H7 (cell line): ENCODE measurements at regions not wholly inside any gene's neighbourhood (a gene's known extent, or its start where the extent isn't known, plus 50 kb on each side); places are given as distances from the start of the nearest gene placed in this dataset.

Source experiments
- DNase-seq: peaks from one replicate; pipeline ENCODE4 v3.0.0; 2012
- H3K27me3 ChIP-seq: 2 replicates; pipeline ENCODE4 v1.6.0; 2011; ENCODE audit warnings: mild to moderate bottlenecking, low read length; ENCODE audit not compliant: control insufficient read depth, insufficient read depth
- H3K36me3 ChIP-seq: replicated peaks from 2 replicates; pipeline ENCODE4 v1.5.1; 2011; ENCODE audit warnings: low read length; ENCODE audit not compliant: control insufficient read depth, insufficient read depth
- H3K4me3 ChIP-seq: 2 replicates; pipeline ENCODE4 v1.5.1; 2011; ENCODE audit warnings: low read depth, mild to moderate bottlenecking, control low read depth, low read length, moderate library complexity; ENCODE audit not compliant: insufficient read depth

DNA sequence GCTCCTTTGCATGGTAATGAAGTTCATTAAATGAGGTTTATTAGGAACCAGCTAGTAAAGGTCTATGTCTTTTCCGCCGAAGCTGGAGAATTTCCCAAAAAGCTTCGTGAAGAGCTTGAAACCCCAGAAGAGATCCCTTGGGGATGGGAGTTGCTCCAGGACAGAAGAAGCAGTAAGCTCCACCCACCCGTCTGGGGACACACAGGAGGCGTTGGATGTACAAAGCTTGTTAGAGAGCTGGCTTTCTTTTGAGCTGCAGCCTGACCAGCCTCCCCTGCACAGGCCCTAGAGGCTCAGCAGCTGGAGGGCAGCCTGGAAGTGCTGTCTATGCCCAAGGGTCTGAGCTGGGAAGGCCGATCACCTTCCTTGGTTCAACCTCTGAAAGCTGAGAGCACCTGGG lies 147.4 kb upstream of the SDK2 start:
- no peak overlapping the region for H3K4me3 ChIP-seq
- H3K27me3 ChIP-seq = no peaks in the 10 kb centered on the region; the same call in 1 of the 2 replicates
- DNase-seq = no peak
- no peaks in the 10 kb centered on the region for H3K36me3 ChIP-seq

DNA sequence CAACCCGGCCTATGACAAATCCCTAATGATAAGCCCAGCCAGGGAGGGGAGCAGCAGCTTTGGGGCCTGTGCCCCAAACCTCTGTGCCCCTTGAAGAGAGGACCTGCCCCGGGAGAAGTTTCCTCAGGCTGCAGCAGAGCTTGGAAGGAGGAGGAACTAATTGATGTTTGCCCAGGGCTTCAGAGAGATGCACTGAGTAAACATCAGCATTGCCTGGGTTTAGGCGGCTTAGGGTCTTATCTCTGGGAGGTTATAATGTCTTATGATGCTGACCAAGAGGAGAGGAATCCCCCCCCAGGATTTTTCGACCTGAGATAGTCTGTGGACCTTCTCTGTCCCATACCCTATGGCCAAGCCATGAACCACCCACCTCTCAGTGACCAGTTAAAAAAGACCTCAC lies 148.7 kb upstream of the SDK2 start:
- Histone ChIP-seq H3K4me3 (no peak overlapping the region), H3K27me3 (no peaks in the 10 kb centered on the region; the same call in 1 of the 2 replicates), H3K36me3 (no peaks in the 10 kb centered on the region)
- DNase-seq = no peak

DNA sequence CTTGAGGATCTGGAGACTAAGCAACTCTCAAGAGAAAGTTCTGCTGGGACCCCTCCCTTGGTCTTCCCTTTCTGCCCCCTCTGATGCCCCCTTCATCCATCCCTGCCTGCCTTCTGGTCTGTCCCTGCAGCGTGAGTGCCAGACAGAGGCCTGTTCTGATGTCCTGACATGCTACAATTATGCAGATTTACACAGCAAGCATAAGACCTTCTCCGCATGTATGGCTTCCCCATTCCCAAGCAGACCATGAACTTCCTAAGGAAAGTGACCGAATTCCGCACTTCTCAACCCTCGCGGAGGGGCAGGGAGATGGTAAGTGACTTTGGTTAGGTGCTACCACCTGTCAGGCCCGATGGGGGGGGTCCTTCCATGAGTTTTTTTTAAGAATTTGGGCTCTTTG lies 150.1 kb upstream of the SDK2 start:
- Histone ChIP-seq H3K4me3 (no peak overlapping the region), H3K36me3 (no peaks in the 10 kb centered on the region), H3K27me3 (no peaks in the 10 kb centered on the region; the same call in 1 of the 2 replicates)
- DNase-seq = no peak

DNA sequence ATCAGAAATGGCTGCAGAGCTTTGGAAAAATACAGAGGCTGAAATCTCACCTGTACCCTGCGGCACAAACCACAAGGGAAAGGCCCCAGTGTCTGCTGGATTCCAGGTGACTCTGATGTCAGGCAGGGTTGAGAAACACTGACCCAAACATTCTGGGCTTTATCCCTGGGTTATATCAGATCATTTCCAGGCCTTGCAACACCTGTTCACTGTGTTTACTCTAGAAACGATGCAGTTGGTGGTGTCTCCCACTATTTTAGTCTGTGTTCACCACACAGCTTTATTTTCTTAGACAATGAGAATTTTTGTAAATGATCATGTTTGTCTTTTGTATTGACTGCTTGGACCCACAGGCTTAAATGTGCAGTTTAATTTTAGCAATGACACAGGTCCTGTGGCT lies 151.5 kb upstream of the SDK2 start:
- H3K27me3 ChIP-seq = no peaks in the 10 kb centered on the region; the same call in 1 of the 2 replicates
- no peaks in the 10 kb centered on the region for H3K36me3 ChIP-seq
- H3K4me3 ChIP-seq = no peak overlapping the region
- no peak for DNase-seq

DNA sequence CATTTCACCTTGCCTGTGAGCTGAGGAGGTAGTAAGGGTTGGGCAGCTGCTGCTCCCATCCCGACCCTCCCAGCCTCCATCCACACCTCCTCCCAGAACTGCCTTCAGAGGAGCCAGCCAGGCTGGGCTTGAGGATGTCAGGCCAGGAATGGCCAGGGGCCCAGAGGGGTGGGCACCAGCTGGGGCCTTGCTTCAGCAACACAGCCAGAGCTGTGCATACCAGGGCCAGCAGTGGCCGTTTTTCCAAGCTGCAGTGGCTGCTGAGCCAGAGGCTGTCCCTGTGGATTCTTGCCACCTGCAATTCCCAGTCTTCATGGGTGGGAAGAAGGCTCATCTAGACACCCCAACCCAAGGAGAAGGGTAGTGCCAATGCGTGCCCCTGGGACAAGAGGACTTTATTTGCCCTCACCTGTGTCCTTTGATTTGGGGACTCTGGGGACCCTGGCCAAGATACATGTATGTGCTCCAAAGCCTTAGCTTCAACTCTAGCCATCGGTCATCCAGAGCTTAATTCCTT lies 153.4 kb upstream of the SDK2 start:
- no peaks in the 10 kb centered on the region for H3K27me3 ChIP-seq
- no peak for DNase-seq
- no peaks in the 10 kb centered on the region for H3K36me3 ChIP-seq
- H3K4me3 ChIP-seq = no peak overlapping the region

DNA sequence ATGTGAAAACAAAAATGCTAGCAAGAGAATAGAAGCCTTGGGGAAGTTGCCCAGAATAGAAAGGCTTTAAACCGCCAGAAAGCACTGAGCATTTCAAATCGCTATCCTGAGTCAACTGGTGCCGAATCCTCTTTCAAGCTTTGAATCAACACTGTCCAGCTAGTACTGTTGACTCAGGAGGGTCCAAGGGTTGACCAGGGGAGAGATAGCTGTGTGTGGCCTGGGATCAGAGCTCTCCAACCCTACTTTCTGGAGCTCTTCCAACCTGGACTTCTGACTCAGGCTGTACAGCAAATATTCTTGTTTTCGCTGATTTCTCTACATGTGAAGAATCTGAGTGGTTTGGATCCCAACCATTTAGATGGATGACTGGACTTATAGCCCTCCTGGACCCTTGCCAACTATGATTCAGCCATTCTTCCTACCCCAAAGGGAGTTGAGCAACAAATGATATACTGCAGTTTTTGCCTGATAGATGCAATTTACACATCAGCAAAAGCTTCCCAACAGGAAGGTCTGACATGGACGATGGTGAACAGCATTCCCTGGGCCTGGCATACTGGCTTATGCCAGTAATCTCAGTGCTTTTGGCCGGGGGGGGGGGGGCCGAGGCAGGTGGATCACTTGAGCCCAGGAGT lies 154.0 kb upstream of the SDK2 start:
- Histone ChIP-seq H3K4me3 (no peak overlapping the region), H3K27me3 (no peaks in the 10 kb centered on the region), H3K36me3 (no peaks in the 10 kb centered on the region)
- no peak for DNase-seq

DNA sequence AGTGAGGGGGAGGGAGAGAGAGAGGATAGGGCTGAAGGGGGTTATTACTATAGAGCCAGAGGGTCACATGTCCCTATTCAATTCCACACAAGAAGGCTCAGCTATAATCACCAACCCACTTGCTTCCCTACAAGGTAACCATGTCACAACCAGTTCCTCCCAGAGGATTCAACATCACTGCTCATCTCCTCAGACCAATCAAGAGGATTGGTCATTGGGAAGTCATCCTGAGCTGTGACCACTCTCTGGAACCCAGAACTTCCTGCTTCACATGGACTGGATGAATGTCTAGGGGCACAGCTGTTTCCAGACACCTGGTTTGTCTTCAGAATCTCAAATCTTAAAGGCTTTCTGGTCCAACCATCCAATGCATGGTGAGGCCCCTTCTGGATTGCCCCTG lies 154.9 kb upstream of the SDK2 start:
- Histone ChIP-seq H3K27me3 (no peaks in the 10 kb centered on the region), H3K4me3 (no peak overlapping the region), H3K36me3 (no peaks in the 10 kb centered on the region)
- DNase-seq = no peak

DNA sequence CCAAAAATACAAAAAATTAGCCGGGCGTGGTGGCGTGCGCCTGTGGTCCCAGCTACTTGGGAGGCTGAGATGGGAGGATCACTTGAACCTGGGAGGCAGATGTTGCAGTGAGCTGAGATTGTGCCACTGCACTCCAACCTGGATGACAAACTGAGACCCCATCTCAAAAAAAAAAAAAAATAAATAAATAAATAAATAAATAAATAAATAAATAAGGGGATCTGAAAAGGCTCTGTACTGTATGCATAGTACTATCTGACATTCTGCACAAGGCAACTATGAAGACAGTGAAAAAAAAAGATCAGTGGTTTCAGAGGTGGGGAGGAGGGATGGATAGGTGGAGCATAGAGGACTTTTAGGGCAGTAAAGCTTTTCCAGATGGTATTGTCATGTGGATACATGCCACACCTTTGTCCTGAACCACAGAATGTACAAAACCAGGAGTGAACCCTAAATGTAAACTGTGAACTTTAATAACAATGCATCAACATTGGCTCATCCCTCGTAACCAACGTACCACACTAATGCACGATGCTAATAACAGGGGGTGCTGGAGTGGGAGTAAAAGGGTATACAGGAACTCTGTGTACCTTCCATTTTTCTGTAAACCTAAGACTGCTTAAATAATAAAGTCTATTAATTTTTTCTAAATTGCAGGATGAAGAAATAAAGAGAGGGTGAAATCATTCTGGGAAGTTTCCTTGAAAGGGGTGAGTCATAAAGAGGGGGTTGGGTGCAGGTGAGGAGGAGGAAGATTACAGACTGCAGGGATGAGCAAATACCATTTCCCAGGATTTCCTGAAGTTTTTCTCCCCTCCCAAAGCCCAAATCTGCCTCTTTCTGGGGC lies 155.8 kb upstream of the SDK2 start:
- no peak overlapping the region for H3K4me3 ChIP-seq
- H3K27me3 ChIP-seq = no peaks in the 10 kb centered on the region
- no peak for DNase-seq
- H3K36me3 ChIP-seq = no peaks in the 10 kb centered on the region

DNA sequence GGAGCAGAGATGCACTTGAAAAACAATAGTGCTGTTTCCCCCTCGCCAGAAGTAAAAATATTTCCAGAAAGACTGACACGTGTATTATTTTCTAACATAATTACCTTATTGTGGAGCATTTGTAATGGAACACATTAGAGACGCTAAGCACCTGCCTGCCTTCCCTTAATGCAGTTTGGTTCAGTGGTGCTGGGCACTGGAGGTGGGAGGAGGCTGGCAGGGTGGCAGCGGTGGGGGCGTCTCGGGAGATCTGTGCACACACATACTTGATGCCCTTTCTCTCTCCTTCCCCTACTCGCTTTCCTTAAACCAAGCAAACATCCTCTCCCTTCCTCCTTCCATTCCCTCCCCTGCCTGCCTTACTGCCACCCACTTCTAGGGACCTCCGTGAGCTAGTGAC lies 156.6 kb upstream of the SDK2 start:
- no peak for DNase-seq
- no peak overlapping the region for H3K4me3 ChIP-seq
- H3K27me3 ChIP-seq = no peaks in the 10 kb centered on the region
- H3K36me3 ChIP-seq = no peaks in the 10 kb centered on the region

DNA sequence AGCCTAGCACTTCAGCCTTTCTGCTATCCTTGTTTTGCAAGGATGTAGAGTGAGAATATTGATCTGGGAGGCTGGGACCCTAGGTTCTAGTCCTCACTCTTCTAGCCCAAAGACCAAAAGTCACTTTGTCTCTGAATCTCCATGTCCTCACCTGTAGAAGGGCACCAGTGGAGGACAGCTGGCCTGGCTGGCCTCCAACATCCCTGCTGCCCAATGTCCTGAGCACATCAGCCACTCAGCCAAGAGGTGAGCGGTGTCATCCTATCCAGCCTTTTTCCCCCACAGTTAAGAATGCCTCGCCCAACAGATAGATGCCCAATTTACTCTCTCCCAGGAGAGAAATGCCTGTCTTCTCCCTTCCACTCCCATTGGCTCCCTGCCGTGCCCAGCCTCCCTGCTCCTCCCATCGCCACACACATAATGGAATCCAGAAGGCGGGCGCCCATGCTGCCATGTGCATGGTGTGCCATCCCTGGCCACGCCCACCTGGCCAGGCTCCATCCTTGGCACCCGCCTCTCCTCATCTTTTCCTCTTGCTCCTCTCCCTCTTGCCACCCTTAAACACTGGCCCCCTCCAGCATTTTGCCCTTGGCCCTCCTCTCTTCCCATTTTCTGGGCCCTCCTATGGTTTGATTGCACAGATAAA lies 157.3 kb upstream of the SDK2 start:
- no peak for DNase-seq
- Histone ChIP-seq H3K4me3 (no peak overlapping the region), H3K27me3 (no peaks in the 10 kb centered on the region), H3K36me3 (no peaks in the 10 kb centered on the region)

DNA sequence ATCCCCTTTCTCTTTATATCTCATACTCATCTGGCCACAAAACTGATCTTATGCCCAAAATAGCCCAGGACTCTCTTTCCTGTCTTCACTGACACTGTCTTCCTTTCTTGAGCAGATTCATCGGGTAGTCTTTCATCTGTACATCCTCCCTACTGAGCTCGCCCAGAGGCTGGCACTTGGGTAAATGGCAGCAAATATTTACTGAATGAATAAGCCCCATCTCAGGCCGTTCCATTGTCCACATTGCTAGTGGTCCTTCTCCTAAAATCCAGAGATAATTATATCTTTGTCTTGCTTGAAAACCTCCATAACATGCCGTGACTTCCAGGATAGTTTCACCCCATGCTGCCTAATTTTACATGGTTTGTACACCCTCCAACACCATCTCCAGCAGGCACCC lies 158.1 kb upstream of the SDK2 start:
- Histone ChIP-seq H3K27me3 (no peaks in the 10 kb centered on the region), H3K36me3 (no peaks in the 10 kb centered on the region), H3K4me3 (no peak overlapping the region)
- DNase-seq = no peak

DNA sequence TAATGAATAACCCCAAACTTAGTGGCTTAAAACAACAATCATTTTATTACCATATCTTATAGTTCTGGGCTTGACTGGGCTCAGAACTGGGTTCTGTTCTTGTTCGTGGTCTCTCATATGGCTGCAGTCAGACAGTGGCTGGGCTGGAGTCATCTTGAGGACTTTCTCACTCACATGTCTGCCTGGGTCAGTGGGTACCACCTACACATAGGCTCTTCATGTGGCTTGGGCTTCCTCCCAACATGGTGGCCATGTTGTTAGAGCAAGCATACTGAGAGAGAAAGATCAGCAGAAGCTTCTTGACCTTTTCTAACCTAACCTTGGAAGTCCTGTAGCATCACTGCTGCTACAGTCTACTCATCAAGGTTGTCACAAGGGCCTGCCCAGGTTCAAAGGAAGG lies 158.6 kb upstream of the SDK2 start:
- DNase-seq = no peak
- Histone ChIP-seq H3K36me3 (no peaks in the 10 kb centered on the region), H3K4me3 (no peak overlapping the region), H3K27me3 (no peaks in the 10 kb centered on the region)

DNA sequence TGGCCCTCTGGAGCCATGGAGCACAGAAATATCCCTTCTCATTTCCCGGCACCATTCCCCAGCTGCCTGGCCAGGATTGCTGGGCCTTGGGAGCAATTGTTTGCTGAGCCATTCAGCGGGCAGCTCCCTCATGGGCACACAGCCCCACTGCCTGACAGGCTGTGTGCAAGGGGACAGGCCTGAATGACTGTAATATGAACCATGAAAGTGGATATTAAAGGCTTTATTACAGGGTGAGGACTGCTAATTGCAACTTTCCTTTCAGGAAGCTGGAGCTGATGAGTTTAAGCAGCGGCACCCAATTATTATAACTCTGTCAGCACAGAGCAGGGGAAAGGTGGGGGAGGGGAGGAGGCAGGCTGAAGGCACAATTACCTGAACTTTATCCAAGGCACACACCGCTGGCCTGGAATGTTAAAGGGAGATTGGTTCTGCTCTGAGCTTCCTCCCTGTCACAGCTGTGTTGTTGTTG lies 159.8 kb upstream of the SDK2 start:
- H3K27me3 ChIP-seq = no peaks in the 10 kb centered on the region
- no peak for DNase-seq
- H3K36me3 ChIP-seq = no peaks in the 10 kb centered on the region
- H3K4me3 ChIP-seq = no peak overlapping the region

DNA sequence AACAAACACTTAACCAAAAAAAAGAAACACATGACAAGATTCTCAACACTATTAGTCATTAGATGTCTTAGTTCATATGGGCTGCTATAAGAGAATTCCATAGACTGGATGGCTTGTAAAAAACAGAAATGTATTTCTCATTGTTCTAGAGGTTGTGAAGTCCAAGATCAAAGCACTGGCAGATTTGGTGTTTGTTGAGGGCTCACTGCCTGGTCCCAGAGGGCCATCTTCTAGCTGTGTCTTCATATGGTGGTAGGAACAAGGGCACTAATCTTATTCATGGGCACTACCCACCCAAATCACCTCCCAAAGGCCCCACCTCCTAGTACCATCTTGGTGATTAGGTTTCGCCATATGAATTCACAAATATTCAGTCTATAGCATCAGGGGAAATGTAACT lies 162.5 kb upstream of the SDK2 start:
- DNase-seq = no peak
- no peak overlapping the region for H3K4me3 ChIP-seq
- H3K36me3 ChIP-seq = no peaks in the 10 kb centered on the region
- H3K27me3 ChIP-seq = no peaks in the 10 kb centered on the region

DNA sequence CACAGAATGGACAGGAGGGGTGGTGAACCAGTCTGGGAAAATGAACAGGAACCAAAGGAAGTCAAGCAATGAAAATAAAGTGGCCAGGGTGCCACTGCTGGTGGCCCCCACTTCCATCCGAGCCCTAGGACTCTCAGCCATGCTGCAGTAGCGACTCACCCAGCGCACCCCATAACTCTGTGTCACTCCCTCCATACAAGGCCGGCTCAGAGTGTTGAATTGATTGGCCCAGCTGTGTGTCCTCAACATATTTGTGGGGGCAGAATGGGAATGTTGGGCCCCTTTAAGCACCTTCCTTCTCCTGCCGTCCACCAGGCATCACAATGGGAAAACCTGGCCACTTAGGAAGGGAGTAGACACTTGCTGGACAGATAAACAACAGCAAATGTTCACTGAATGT lies 169.0 kb upstream of the SDK2 start:
- Histone ChIP-seq H3K36me3 (no peaks in the 10 kb centered on the region), H3K4me3 (no peak overlapping the region), H3K27me3 (no peaks in the 10 kb centered on the region)
- DNase-seq = no peak
